K562 (cell line): ENCODE measurements at regions not wholly inside any gene's neighbourhood (a gene's known extent, or its start where the extent isn't known, plus 50 kb on each side); places are given as distances from the start of the nearest gene placed in this dataset.

ENCODE experiments used
- CBX3 ChIP-seq, 2 experiments: IDR thresholded peaks; 1 replicate in 1 of 2; 2 replicates in 1 of 2; pipeline ENCODE4 v1.6.1; 2012; ENCODE audit warnings: inconsistent platforms in 2 of 2, low read length in 2 of 2, borderline replicate concordance in 1 of 2, control low read depth in 1 of 2
- CBX5 ChIP-seq: IDR thresholded peaks from 2 replicates; pipeline ENCODE4 v1.6.1; 2014; ENCODE audit warnings: low read depth, borderline replicate concordance
- CHD4 ChIP-seq: fragments of 200-600 bp; sonication (generic); IDR thresholded peaks from 3 replicates; pipeline ENCODE4 v1.6.1; 2012; ENCODE audit warnings: low read depth, mild to moderate bottlenecking, mixed read lengths, low read length, inconsistent platforms; ENCODE audit not compliant: insufficient read depth, insufficient replicate concordance, poor library complexity, severe bottlenecking
- FOXA3 ChIP-seq, 2 experiments: fragments of 450-650 bp in 1 of 2; sonication (generic) in 1 of 2; formaldehyde crosslinking; IDR thresholded peaks in 1 of 2; conservative IDR thresholded peaks in 1 of 2; 2 replicates each; pipeline versions ENCODE4 v1.4.0 to v1.8.0; 2020 to 2022; ENCODE audit warnings: mild to moderate bottlenecking in 2 of 2, missing genetic modification reagents in 1 of 2
- HNRNPUL1 ChIP-seq: fragments of 200-400 bp; formaldehyde crosslinking; IDR thresholded peaks from 2 replicates; pipeline ENCODE4 v1.6.1; 2017; ENCODE audit warnings: low read length
- MECOM ChIP-seq: fragments of 250-450 bp; sonication (Bioruptor Pico); IDR thresholded peaks from 2 replicates; pipeline ENCODE4 v1.8.0; 2022; ENCODE audit warnings: inconsistent platforms
- MTA3 ChIP-seq: fragments of 450-650 bp; formaldehyde crosslinking; IDR thresholded peaks from 2 replicates; pipeline ENCODE4 v1.6.1; 2017; ENCODE audit warnings: mild to moderate bottlenecking, borderline replicate concordance
- RERE ChIP-seq: sonication (generic); formaldehyde crosslinking; IDR thresholded peaks from 2 replicates; pipeline ENCODE4 v1.8.0; 2023; ENCODE audit warnings: missing genetic modification reagents, mild to moderate bottlenecking, borderline replicate concordance
- RNF219 ChIP-seq: fragments of 250-450 bp; sonication (Bioruptor Pico); IDR thresholded peaks from 2 replicates; pipeline ENCODE4 v1.5.0; 2022; ENCODE audit warnings: mild to moderate bottlenecking
- SAFB ChIP-seq: fragments of 200-400 bp; formaldehyde crosslinking; IDR thresholded peaks from 2 replicates; pipeline ENCODE4 v1.6.1; 2017; ENCODE audit warnings: low read depth, low read length, borderline replicate concordance
- ZBTB2 ChIP-seq: fragments of 450-650 bp; IDR thresholded peaks from 2 replicates; pipeline ENCODE4 v1.6.1; 2016; ENCODE audit warnings: antibody characterized with exemption
- TF ChIP-seq, protein P1 (sequence below): fragments of 450-650 bp; IDR thresholded peaks from 2 replicates; pipeline ENCODE4 v1.6.1; 2014; ENCODE audit warnings: low read depth, mild to moderate bottlenecking, moderate library complexity, borderline replicate concordance
- TF ChIP-seq, protein P2 (sequence below): sonication (generic); formaldehyde crosslinking; IDR thresholded peaks from 2 replicates; pipeline ENCODE4 v1.8.0; 2022; ENCODE audit warnings: mild to moderate bottlenecking, missing genetic modification reagents

DNA sequence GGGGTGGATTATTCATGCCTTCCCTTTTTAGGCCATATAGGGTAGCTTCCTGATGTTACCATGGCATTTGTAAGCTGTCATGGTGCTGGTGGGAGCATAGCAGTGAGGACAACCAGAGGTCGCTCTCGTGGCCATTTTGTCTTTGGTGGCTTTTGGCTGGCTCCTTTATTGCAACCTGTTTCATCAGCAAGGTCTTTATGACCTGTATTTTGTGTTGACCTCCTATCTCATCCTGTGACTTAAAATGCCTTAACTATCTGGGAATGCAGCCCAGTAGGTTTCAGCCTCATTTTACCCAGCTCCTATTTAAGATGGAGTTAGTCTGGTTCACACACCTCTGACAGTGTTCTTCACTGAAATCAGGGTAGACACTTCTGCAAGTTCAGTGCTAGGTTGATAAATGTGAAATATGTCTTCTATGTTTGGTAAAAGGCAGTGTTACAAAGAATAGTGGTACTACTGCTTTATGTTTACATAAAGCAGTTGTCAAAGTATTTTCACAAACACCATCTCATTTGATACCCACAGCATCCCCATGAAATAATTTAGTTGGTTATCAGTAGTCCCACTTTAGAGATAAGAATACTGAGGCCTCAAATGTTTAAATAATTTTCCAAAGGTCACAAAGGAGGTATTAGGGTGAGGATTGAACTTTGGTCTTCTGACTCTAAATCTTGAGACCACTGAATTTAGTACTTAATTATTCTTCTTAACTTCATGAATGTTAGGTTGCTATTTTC lies 77.1 kb upstream of the C4orf54 start (continued):
- TF ChIP-seq, protein P1, sequence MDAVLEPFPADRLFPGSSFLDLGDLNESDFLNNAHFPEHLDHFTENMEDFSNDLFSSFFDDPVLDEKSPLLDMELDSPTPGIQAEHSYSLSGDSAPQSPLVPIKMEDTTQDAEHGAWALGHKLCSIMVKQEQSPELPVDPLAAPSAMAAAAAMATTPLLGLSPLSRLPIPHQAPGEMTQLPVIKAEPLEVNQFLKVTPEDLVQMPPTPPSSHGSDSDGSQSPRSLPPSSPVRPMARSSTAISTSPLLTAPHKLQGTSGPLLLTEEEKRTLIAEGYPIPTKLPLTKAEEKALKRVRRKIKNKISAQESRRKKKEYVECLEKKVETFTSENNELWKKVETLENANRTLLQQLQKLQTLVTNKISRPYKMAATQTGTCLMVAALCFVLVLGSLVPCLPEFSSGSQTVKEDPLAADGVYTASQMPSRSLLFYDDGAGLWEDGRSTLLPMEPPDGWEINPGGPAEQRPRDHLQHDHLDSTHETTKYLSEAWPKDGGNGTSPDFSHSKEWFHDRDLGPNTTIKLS: no peak
- TF ChIP-seq ZBTB2 (no peak), MECOM (CRISPR knock-in tag) (peak; percentile 98), MTA3 (no peak), CHD4 (no peak), HNRNPUL1 (no peak), FOXA3 (CRISPR knock-in tag; conservative IDR thresholded peaks at IDR 0.05 in 1 of 2, IDR thresholded peaks at IDR 0.05 in 1 of 2) (peak in 1 of 2 experiments; percentile 36; a peak in 1 of 4 replicates), RERE (no peak), SAFB (no peak), RNF219 (CRISPR knock-in tag) (no peak), CBX5 (no peak), CBX3 (IDR thresholded peaks at IDR 0.05; ENCODE audit: borderline replicate concordance in 1 of 2, low read length in 2 of 2) (no peak)
- TF ChIP-seq, protein P2, sequence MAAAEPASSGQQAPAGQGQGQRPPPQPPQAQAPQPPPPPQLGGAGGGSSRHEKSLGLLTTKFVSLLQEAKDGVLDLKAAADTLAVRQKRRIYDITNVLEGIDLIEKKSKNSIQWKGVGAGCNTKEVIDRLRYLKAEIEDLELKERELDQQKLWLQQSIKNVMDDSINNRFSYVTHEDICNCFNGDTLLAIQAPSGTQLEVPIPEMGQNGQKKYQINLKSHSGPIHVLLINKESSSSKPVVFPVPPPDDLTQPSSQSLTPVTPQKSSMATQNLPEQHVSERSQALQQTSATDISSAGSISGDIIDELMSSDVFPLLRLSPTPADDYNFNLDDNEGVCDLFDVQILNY (CRISPR knock-in tag): no peak
